ENCODE measurements at regions not wholly inside any gene's neighbourhood (a gene's known extent, or its start where the extent isn't known, plus 50 kb on each side); places are given as distances from the start of the nearest gene placed in this dataset.

DNA sequence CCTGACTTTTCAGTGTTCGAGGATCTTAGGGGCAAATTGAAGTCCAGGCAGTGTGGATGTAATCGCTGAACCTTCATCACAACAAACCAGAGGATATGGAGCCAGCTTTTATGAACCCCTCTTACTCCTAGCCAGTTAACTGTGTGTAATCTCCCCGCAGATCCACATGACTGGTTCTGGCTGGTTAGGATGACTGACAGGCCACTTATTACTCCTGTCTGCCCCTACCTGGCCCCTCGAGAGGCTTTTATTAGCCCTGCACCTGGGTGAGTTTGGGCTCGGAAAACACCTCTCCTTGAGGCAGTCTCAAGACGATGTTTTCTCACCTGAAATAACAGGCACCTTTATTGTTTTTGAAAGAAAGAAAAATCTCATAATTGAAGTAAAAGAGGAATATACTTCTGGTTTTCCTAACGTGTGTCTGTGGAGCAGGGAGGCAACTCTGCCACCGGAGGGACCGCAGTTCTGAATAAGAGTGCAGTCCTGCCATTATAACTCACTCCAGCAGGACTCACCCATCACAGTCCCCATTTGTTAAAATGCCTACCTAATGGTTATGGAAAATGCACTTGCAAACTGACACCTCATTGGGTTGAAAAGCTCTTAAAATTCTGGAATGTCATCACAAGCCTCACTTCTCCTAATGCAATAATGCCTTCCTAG lies 291.9 kb upstream of the N4BP1 start:
- TF ChIP-seq, protein P1, sequence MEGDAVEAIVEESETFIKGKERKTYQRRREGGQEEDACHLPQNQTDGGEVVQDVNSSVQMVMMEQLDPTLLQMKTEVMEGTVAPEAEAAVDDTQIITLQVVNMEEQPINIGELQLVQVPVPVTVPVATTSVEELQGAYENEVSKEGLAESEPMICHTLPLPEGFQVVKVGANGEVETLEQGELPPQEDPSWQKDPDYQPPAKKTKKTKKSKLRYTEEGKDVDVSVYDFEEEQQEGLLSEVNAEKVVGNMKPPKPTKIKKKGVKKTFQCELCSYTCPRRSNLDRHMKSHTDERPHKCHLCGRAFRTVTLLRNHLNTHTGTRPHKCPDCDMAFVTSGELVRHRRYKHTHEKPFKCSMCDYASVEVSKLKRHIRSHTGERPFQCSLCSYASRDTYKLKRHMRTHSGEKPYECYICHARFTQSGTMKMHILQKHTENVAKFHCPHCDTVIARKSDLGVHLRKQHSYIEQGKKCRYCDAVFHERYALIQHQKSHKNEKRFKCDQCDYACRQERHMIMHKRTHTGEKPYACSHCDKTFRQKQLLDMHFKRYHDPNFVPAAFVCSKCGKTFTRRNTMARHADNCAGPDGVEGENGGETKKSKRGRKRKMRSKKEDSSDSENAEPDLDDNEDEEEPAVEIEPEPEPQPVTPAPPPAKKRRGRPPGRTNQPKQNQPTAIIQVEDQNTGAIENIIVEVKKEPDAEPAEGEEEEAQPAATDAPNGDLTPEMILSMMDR (IDR thresholded peaks at IDR 0.05 in 4 of 5, conservative IDR thresholded peaks at IDR 0.05 in 1 of 5) = no peak
- TF ChIP-seq POLR2A (IDR thresholded peaks at IDR 0.05) = no peak

All from gastrocnemius medialis (tissue), 4 donors.